Lower lobe of right lung (tissue), 2 donors: ENCODE measurements at regions not wholly inside any gene's neighbourhood (a gene's known extent, or its start where the extent isn't known, plus 50 kb on each side); places are given as distances from the start of the nearest gene placed in this dataset.

ENCODE experiments used
- ATAC-seq, 2 donors: fragments of 200-7000 bp; cut with Tn5 transposase; one replicate each; pipeline ENCODE4 v1.9.1; 2020 to 2022; ENCODE audit warnings: mild to moderate bottlenecking in 2 of 2, moderate library complexity in 2 of 2
- DNase-seq: peaks from one replicate; pipeline ENCODE4 v3.0.0-alpha.2; 2020
- H3K27ac ChIP-seq: fragments of 200-600 bp; one replicate; pipeline ENCODE4 v1.8.0; 2022
- H3K27me3 ChIP-seq: fragments of 200-600 bp; one replicate; pipeline ENCODE4 v1.8.0; 2022; ENCODE audit warnings: low read depth
- H3K36me3 ChIP-seq: fragments of 200-600 bp; one replicate; pipeline ENCODE4 v1.8.0; 2022; ENCODE audit warnings: mild to moderate bottlenecking
- H3K4me1 ChIP-seq: fragments of 200-600 bp; one replicate; pipeline ENCODE4 v1.8.0; 2022
- H3K4me3 ChIP-seq: fragments of 200-600 bp; one replicate; pipeline ENCODE4 v1.8.0; 2022; ENCODE audit warnings: mild to moderate bottlenecking
- H3K9me3 ChIP-seq: fragments of 200-600 bp; one replicate; pipeline ENCODE4 v1.8.0; 2022
- intact Hi-C: fragments of 100-400 bp; cut with DNase I; formaldehyde crosslinking; loops from one replicate; pipeline ENCODE4 v1.11.0; 2022
- TF ChIP-seq, protein P1 (sequence below): fragments of 200-600 bp; IDR thresholded peaks from one replicate; pipeline ENCODE4 v1.8.0; 2022; ENCODE audit warnings: antibody characterized with exemption, mild to moderate bottlenecking
- donor health status: DM: no; HTN: yes; CAD: no; lungs with severe emphysema.

DNA sequence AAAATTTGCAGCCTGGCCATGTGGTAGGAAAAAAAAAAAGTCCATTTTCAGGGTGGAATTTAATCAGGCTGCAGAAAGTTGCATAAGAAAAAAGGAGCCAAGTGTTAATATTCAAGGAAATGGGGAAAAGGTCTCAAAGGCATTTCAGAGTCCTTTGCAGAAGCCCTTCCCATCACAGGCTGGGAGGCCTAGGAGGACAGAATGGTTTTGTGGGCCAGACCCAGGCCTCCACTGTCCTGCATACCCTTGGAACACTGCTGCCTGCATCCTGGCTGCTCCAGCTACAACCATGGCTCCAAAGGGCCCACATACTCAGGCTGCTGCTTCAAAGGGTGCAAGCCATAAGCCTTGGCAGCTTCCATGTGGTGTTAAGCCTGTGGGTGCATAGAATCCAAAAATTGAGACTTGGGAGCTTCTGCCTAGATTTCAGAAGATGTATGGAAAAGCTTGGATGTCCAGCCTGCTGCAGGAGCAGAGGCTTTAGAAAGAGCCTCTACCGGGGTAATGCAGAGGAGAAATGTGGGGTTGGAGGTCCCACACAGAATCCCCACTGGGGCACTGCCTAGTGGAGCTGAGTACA, 239.0 kb upstream of the STXBP5 start:
- TF ChIP-seq, protein P1, sequence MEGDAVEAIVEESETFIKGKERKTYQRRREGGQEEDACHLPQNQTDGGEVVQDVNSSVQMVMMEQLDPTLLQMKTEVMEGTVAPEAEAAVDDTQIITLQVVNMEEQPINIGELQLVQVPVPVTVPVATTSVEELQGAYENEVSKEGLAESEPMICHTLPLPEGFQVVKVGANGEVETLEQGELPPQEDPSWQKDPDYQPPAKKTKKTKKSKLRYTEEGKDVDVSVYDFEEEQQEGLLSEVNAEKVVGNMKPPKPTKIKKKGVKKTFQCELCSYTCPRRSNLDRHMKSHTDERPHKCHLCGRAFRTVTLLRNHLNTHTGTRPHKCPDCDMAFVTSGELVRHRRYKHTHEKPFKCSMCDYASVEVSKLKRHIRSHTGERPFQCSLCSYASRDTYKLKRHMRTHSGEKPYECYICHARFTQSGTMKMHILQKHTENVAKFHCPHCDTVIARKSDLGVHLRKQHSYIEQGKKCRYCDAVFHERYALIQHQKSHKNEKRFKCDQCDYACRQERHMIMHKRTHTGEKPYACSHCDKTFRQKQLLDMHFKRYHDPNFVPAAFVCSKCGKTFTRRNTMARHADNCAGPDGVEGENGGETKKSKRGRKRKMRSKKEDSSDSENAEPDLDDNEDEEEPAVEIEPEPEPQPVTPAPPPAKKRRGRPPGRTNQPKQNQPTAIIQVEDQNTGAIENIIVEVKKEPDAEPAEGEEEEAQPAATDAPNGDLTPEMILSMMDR = no peak
- Histone ChIP-seq H3K27ac (no peak overlapping the region), H3K4me1 (no peaks in the 10 kb centered on the region), H3K36me3 (no peaks in the 10 kb centered on the region), H3K4me3 (no peak overlapping the region), H3K27me3 (no peaks in the 10 kb centered on the region), H3K9me3 (peaks cover 6% of the 10 kb centered on the region)
- DNase-seq (no peak), ATAC-seq (no peak)
- intact Hi-C loops = no loop called here

DNA sequence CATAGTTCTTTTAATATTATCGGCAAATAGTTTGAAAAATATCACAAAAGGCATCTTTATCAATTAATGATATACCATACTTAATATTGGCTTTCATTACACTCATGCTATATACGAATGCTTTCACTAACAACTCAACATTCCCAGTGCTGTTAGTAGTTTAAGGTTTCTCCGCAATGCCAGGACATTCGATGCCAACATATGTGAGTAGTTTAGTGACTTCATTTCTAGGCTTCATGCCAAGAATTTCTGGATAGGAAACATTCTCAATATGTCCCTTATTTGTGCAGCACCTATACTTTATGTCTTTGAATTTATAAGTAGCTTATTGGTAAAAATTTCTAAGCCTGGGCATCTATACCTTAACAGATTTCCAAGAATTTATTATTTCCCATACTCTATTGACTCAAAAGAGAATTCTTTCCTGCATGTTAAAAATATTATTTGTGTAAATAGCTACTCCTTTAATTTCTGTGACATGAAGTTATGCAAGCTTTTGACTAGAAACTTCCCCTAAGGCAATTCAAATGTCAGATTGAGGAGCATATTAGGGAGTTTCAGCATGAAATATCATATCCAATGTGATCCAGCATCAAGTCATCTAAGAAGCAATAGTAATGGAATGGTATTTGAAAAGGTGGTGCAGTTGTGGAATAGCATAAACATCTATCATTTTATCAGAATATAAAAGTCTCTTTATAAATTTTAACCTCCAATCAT, 236.0 kb upstream of the STXBP5 start:
- no peaks in the 10 kb centered on the region for H3K27me3 ChIP-seq
- no peak overlapping the region for H3K4me3 ChIP-seq
- intact Hi-C loops = no loop called here
- ATAC-seq = no peak
- no peak for DNase-seq
- H3K27ac ChIP-seq = no peak overlapping the region
- TF ChIP-seq, protein P1 = no peak
- H3K4me1 ChIP-seq = no peaks in the 10 kb centered on the region
- H3K36me3 ChIP-seq = no peaks in the 10 kb centered on the region
- peaks cover 6% of the 10 kb centered on the region for H3K9me3 ChIP-seq

DNA sequence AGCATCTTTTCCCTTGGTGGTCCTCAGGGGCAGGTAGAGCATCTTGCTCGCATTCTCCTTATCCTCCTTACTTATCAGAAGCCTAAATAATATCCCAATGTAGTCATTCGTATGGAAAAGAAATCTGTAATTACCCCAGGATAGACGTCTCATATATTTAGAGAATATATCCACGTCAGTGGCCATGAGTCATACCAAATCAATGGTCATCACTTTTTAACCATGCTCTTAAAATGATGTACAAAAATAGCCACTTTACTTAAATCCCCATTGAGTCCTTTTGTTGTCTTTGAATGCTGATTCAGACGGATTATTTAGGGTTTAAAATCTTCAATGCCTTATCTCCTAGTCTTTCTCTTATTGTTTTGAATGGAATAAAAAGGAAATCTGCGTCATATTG, 231.7 kb upstream of the STXBP5 start:
- Histone ChIP-seq H3K27me3 (no peaks in the 10 kb centered on the region), H3K4me3 (no peak overlapping the region), H3K4me1 (no peaks in the 10 kb centered on the region), H3K36me3 (no peaks in the 10 kb centered on the region), H3K27ac (no peak overlapping the region), H3K9me3 (no peaks in the 10 kb centered on the region)
- TF ChIP-seq, protein P1 = no peak
- intact Hi-C loops = no loop called here
- ATAC-seq (no peak), DNase-seq (no peak)

DNA sequence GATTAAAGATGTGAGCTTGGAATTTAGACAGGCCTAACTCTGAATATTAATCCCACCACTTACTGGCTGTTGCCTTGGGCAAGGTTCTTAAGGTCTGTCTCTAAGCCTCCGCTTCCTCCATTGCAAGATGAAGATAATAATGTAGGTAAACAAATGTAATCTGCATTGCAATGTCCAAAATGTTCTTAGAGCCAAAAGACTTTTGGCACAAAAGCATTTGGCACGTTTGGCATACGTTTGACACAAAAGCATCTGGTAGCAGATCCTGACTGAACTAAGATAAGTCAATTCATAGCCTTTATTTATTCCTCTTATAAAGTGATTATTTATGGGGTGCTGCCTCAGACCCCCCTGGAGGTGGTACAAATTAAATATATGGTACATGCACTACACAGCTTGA, 229.9 kb upstream of the STXBP5 start:
- ATAC-seq = no peak
- Histone ChIP-seq H3K27me3 (no peaks in the 10 kb centered on the region), H3K27ac (no peak overlapping the region), H3K4me1 (no peaks in the 10 kb centered on the region), H3K9me3 (no peaks in the 10 kb centered on the region), H3K4me3 (no peak overlapping the region), H3K36me3 (no peaks in the 10 kb centered on the region)
- intact Hi-C loops = no loop called here
- TF ChIP-seq, protein P1 = no peak
- DNase-seq = no peak

DNA sequence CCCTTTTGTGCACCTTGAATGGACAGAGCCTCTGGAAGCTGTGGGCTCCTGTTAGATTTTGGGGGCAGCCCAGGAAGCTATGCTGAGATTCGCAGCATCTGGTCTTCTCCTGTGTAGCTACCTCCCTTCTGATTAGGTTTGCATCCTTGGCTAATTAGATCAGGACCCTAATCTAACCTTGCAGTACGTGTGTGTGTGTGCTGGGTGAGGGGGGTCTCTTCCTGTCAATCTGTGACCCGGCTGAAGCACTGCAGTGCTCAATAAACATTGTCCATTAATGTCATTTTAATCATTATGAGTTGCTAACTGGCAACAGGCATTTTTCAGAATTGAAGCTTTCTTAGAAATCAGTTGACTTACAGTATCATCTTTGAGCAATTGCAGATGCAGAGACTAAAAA, 229.1 kb upstream of the STXBP5 start:
- Histone ChIP-seq H3K27ac (no peak overlapping the region), H3K4me3 (no peak overlapping the region), H3K27me3 (no peaks in the 10 kb centered on the region), H3K9me3 (no peaks in the 10 kb centered on the region), H3K4me1 (no peaks in the 10 kb centered on the region), H3K36me3 (no peaks in the 10 kb centered on the region)
- TF ChIP-seq, protein P1 = no peak
- ATAC-seq = no peak
- intact Hi-C loops = no loop called here
- DNase-seq = no peak
